Thoracic aorta (tissue), 2 donors: ENCODE measurements at regions not wholly inside any gene's neighbourhood (a gene's known extent, or its start where the extent isn't known, plus 50 kb on each side); places are given as distances from the start of the nearest gene placed in this dataset.

Source experiments
- ATAC-seq: fragments of 150-250 bp; one replicate; pipeline ENCODE4 v1.8.0; 2017; ENCODE audit warnings: low read depth; ENCODE audit not compliant: insufficient number of reproducible peaks, low FRiP score
- DNase-seq: peaks from one replicate; pipeline ENCODE4 v3.0.0-alpha.2; 2020; ENCODE audit warnings: low spot score
- H3K27ac ChIP-seq, 2 donors: fragments of 200-600 bp; sonication (generic); 1 replicate in 1 of 2; 2 replicates in 1 of 2; pipeline ENCODE4 v1.5.1; 2016; ENCODE audit warnings: mild to moderate bottlenecking in 2 of 2, moderate library complexity in 2 of 2
- H3K27me3 ChIP-seq: fragments of 200-600 bp; sonication (generic); replicated peaks from 2 replicates; pipeline ENCODE4 v1.6.0; 2016; ENCODE audit warnings: mild to moderate bottlenecking; ENCODE audit not compliant: insufficient read depth
- H3K36me3 ChIP-seq: fragments of 200-600 bp; sonication (generic); one replicate; pipeline ENCODE4 v1.5.1; 2016
- H3K4me1 ChIP-seq, 2 donors: fragments of 200-600 bp; sonication (generic); 1 replicate in 1 of 2; 2 replicates in 1 of 2; pipeline versions ENCODE4 v1.5.1 to v1.6.0; 2016; ENCODE audit warnings: low read depth in 2 of 2, mild to moderate bottlenecking in 1 of 2; ENCODE audit not compliant: control insufficient read depth in 1 of 2
- H3K4me3 ChIP-seq: fragments of 200-600 bp; sonication (generic); 2 replicates; pipeline ENCODE4 v1.5.1; 2016; ENCODE audit warnings: mild to moderate bottlenecking
- H3K9me3 ChIP-seq: fragments of 200-600 bp; sonication (generic); 2 replicates; pipeline ENCODE4 v1.5.1; 2016
- TF ChIP-seq, protein P1 (sequence below): fragments of 200-600 bp; sonication (generic); IDR thresholded peaks from one replicate; pipeline ENCODE4 v1.5.1; 2019; ENCODE audit warnings: antibody characterized with exemption

DNA sequence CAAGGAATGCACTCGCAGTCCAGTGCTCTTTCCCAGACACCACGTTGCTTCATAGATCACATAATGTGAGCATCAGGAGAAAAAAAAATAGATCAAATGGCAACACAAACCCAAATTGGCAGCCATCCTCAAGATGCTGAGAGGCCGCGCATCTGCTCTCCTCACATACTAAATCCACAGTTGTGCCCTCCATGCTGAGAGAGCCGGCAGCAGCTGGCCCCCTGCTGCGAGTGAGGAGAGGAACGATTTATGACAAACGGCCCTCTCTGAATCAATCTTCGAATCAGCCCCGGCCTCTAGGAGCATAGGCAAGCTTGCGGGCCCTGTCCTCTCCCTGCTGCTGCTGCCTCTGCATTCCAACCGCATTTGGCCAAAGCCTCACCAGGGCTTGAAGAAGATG is 159.9 kb upstream of the TENM4 start:
- H3K27me3 ChIP-seq, result no peaks in the 10 kb centered on the region
- ATAC-seq, result no peak
- H3K36me3 ChIP-seq, result no peaks in the 10 kb centered on the region
- no peak overlapping the region for H3K27ac ChIP-seq
- H3K4me1 ChIP-seq, result no peaks in the 10 kb centered on the region
- DNase-seq, result no peak
- H3K4me3 ChIP-seq, result no peak overlapping the region
- no peaks in the 10 kb centered on the region for H3K9me3 ChIP-seq
- TF ChIP-seq, protein P1, sequence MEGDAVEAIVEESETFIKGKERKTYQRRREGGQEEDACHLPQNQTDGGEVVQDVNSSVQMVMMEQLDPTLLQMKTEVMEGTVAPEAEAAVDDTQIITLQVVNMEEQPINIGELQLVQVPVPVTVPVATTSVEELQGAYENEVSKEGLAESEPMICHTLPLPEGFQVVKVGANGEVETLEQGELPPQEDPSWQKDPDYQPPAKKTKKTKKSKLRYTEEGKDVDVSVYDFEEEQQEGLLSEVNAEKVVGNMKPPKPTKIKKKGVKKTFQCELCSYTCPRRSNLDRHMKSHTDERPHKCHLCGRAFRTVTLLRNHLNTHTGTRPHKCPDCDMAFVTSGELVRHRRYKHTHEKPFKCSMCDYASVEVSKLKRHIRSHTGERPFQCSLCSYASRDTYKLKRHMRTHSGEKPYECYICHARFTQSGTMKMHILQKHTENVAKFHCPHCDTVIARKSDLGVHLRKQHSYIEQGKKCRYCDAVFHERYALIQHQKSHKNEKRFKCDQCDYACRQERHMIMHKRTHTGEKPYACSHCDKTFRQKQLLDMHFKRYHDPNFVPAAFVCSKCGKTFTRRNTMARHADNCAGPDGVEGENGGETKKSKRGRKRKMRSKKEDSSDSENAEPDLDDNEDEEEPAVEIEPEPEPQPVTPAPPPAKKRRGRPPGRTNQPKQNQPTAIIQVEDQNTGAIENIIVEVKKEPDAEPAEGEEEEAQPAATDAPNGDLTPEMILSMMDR, result no peak

DNA sequence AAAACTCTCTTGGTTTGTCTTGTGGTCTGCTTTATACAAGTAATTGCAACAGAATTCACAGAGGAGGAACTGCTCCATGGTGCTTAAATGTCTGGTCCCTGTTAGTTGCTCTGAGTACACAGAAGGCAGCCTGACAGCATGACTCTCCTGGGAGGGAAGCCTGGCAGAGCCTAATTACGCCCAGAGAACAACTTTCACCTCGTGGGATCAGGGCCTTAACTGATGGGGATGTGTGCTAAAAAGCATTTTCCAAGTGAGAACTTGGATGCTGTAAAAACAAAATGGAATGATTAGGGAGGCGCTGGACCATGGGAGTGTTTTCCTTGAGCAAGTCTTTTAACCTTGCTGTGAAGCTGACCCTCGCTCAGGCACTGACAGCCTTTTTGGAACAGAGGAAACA is 154.0 kb upstream of the TENM4 start:
- DNase-seq, result no peak
- TF ChIP-seq, protein P1, result no peak
- Histone ChIP-seq H3K4me3 (no peak overlapping the region), H3K9me3 (no peaks in the 10 kb centered on the region), H3K27me3 (no peaks in the 10 kb centered on the region), H3K27ac (no peak overlapping the region), H3K36me3 (no peaks in the 10 kb centered on the region), H3K4me1 (no peaks in the 10 kb centered on the region)
- ATAC-seq, result no peak

DNA sequence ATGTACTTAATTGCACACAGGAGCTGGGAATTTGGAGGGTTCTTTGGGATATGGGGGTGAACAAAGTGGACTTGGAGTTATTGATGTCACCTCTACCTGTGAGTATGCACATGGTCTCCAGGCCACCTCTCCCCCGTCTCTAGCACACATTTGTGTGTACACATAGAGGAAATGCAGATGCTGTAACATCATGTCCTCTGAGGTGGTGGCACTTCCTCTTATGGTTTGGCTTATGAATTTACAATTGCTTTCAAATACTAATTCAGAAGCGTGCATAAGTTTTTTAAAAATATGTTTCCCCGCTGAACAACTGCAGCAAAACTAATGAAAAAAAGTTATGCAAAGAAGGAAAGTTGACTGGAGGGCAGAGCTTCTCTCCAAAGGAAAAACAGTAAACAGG is 152.0 kb upstream of the TENM4 start:
- Histone ChIP-seq H3K27ac (no peak overlapping the region), H3K36me3 (no peaks in the 10 kb centered on the region), H3K9me3 (no peaks in the 10 kb centered on the region), H3K4me1 (no peaks in the 10 kb centered on the region), H3K4me3 (no peak overlapping the region), H3K27me3 (no peaks in the 10 kb centered on the region)
- TF ChIP-seq, protein P1, result no peak
- no peak for ATAC-seq
- DNase-seq, result no peak

DNA sequence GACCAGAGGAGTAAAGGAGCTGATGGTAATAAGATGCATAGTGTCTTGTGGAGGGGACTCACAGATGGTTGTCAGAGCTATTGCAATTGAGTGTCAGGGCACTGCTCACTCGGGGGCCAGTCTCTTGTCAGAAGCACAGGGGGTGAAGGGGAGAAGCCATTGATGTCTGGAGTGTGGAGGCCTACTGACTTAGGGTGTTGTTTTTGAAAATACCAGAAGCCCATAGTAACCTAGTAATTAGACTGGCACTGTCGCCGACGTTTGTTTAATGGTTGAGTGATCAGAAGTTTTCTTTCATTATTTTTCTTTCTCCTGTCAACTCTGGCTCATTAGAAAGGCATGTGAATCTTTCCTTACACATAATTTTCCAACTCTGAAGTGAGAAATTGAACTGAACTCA is 151.6 kb upstream of the TENM4 start:
- Histone ChIP-seq H3K4me3 (no peak overlapping the region), H3K27ac (no peak overlapping the region), H3K9me3 (no peaks in the 10 kb centered on the region), H3K27me3 (no peaks in the 10 kb centered on the region), H3K4me1 (no peaks in the 10 kb centered on the region), H3K36me3 (no peaks in the 10 kb centered on the region)
- no peak for DNase-seq
- ATAC-seq, result no peak
- TF ChIP-seq, protein P1, result no peak

DNA sequence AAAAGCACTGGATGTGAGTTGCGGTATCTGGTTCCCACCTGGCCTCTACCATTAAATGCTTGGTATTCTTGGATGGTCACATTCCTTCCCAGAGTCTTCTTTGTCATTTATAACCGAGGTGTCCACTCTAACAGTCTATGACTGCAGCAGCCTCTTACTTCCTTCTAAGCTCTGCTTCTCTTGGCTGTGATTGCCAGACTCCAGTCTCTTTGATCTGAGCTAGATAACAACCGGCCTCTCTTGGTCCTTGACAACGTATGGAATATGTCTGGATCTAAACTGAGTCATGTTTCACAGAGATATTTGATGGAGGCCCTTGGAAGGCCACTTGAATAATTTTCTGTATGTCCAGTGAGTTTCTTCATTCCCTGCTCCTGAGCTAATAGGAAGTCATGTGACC is 141.6 kb upstream of the TENM4 start:
- DNase-seq (no peak), ATAC-seq (no peak)
- no peaks in the 10 kb centered on the region for H3K4me1 ChIP-seq
- no peak overlapping the region for H3K27ac ChIP-seq
- no peak overlapping the region for H3K4me3 ChIP-seq
- no peaks in the 10 kb centered on the region for H3K36me3 ChIP-seq
- TF ChIP-seq, protein P1, result no peak
- H3K27me3 ChIP-seq, result no peaks in the 10 kb centered on the region
- no peaks in the 10 kb centered on the region for H3K9me3 ChIP-seq
